BLaER1 treated with 17β-estradiol and CSF1 and Interleukin-3, amounts not matched to agents 10 nM and 100 nM (cell line): ENCODE measurements at regions not wholly inside any gene's neighbourhood (a gene's known extent, or its start where the extent isn't known, plus 50 kb on each side); places are given as distances from the start of the nearest gene placed in this dataset.
"Not testable (repeated sequence)": the region's sequence is repeated elsewhere in the genome, so short reads cannot be mapped to it uniquely, and the experiment has no call there.

Experiments
- H3K27ac ChIP-seq, 11 experiments: shearing (Covaris generic); formaldehyde crosslinking; 2 replicates each; pipeline ENCODE4 v1.8.1; 2022
- H3K27me3 ChIP-seq, 11 experiments: shearing (Covaris generic); formaldehyde crosslinking; 2 replicates each; pipeline ENCODE4 v1.8.1; 2022
- H3K36me3 ChIP-seq, 11 experiments: shearing (Covaris generic); formaldehyde crosslinking; 2 replicates each; pipeline ENCODE4 v1.8.1; 2022
- H3K4me1 ChIP-seq, 10 experiments: shearing (Covaris generic); formaldehyde crosslinking; 2 replicates each; pipeline ENCODE4 v1.8.1; 2022
- H3K4me2 ChIP-seq, 11 experiments: shearing (Covaris generic); formaldehyde crosslinking; 2 replicates each; pipeline ENCODE4 v1.8.1; 2022
- H3K4me3 ChIP-seq, 10 experiments: shearing (Covaris generic); formaldehyde crosslinking; 2 replicates each; pipeline ENCODE4 v1.8.1; 2022
- H3K9ac ChIP-seq, 11 experiments: shearing (Covaris generic); formaldehyde crosslinking; 2 replicates each; pipeline ENCODE4 v1.8.1; 2022
- H3K9me3 ChIP-seq, 11 experiments: shearing (Covaris generic); formaldehyde crosslinking; replicated peaks in 1 of 11; 2 replicates each; pipeline ENCODE4 v1.8.1; 2022
- H4K20me1 ChIP-seq, 11 experiments: shearing (Covaris generic); formaldehyde crosslinking; 2 replicates each; pipeline ENCODE4 v1.8.1; 2022
- Cebpa-rat ChIP-seq, 11 experiments: shearing (Covaris generic); IDR thresholded peaks; 2 replicates each; pipeline ENCODE4 v1.8.1; 2022

DNA sequence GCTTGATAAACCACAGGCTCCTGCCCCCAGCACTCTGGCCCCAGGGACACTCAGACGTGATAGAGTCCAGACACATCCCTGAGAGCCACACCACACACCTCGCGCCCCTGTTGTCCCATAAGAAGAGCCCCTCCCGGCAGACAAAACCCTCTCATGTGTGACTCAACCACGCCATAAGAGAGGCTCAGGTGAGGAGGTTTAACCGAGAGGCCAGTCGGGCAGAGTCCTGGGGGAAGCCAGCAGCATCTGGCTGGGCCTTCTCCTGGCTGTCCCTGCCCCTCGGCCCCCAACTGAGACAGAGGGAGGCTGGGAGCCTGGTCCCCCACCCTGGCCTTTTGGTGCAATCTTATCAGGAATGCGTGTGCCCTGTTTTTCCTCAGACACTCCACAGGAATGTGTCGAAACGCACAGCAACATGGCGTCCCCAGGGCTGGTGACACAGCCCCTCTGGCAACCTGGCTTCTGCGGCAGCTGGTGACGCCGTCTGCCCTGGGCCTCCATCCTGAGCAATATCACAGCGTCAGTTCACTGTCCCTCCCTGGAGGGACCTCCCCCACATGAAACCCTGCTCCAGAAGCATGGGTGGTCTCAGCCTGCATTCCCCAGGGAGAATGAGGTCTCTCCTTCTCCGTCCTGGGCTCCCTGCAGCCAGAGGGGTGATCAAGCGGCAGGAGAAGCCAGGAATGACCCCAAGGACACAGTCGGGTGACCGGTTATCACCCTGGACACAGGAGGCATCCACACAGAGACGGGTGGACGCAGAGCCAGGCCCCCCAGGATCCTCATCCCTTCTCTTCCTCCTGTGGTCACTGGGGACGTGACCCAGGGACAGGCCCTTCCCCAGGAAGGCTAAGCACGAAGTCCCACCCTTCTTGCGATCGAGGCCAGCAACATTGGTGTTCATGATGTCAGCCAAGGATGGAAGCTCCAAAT is 156.6 kb upstream of the AFDN start:
- Histone ChIP-seq H3K4me3 (no peak overlapping the region), H3K27ac (no peak overlapping the region; a peak in 1 of 22 replicates), H3K9me3 (peaks cover 0 to 40% (median 33%) of the 10 kb centered on the region in 11 experiments; a peak in 18 of 22 replicates), H3K9ac (no peak overlapping the region), H3K4me2 (peak overlapping the region in 3 of 11 experiments; percentile 7 to 18 (median 7); a peak in 2 of 22 replicates), H4K20me1 (no peaks in the 10 kb centered on the region), H3K4me1 (peaks cover 2 to 14% (median 5%) of the 10 kb centered on the region in 10 experiments; a peak in 19 of 20 replicates), H3K36me3 (no peaks in the 10 kb centered on the region), H3K27me3 (no peaks in the 10 kb centered on the region)
- no peak for TF ChIP-seq Cebpa-rat (IDR thresholded peaks at IDR 0.05)

- Histone ChIP-seq H3K27me3 (no peaks in the 10 kb centered on the region), H3K36me3 (no peaks in the 10 kb centered on the region), H3K9me3 (peaks cover 0 to 44% (median 33%) of the 10 kb centered on the region in 11 experiments; a peak in 18 of 22 replicates), H3K4me1 (peaks cover 3 to 16% (median 6%) of the 10 kb centered on the region in 10 experiments), H3K4me3 (no peak overlapping the region), H3K4me2 (no peak overlapping the region), H3K27ac (no peak overlapping the region), H3K9ac (no peak overlapping the region), H4K20me1 (no peaks in the 10 kb centered on the region)
- no peak for TF ChIP-seq Cebpa-rat (IDR thresholded peaks at IDR 0.05)
Measured at GRCh38 chr6:167670938-167671338, 155.8 kb upstream of the AFDN start.

DNA sequence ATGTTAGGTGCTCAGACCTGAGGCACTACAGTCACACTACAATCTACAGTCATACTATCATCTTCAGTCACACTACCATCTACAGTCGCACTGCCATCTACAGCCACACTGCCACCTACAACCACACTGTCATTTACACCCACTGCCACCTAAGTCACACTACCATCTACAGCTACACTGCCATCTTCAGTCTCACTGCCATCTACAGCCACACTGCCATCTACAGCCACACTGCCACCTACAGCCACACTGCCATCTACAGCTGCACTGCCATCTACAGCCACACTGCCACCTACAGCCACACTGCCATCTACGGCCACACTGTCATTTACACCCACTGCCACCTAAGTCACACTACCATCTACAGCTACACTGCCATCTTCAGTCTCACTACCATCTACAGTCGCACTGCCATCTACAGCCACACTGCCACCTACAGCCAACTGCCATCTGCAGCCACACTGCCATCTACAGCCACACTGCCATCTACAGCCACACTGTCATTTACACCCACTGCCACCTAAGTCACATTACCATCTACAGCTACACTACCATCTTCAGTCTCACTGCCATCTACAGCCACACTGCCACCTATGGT is 155.2 kb upstream of the AFDN start:
- H3K4me2 ChIP-seq: not testable (repeated sequence)

GRCh38 chr6:167671977-167672687 is 154.6 kb upstream of the AFDN start:
- H3K27ac ChIP-seq: no peak overlapping the region
- H3K36me3 ChIP-seq: no peaks in the 10 kb centered on the region
- H4K20me1 ChIP-seq: no peaks in the 10 kb centered on the region
- no peak overlapping the region for H3K9ac ChIP-seq
- no peak overlapping the region for H3K4me2 ChIP-seq
- H3K4me3 ChIP-seq: no peak overlapping the region
- no peak for TF ChIP-seq Cebpa-rat (IDR thresholded peaks at IDR 0.05)
- peaks cover 15 to 28% (median 18%) of the 10 kb centered on the region in 10 experiments for H3K4me1 ChIP-seq
- peaks cover 0 to 44% (median 33%) of the 10 kb centered on the region in 11 experiments; a peak in 18 of 22 replicates for H3K9me3 ChIP-seq
- H3K27me3 ChIP-seq: peaks cover 0 to 9% (median 0%) of the 10 kb centered on the region in 11 experiments; a peak in 11 of 22 replicates

More for the DNA sequence above, 155.2 kb upstream of the AFDN start:
- Histone ChIP-seq H3K4me1 (peaks cover 8 to 21% (median 11%) of the 10 kb centered on the region in 10 experiments), H3K9me3 (peaks cover 0 to 44% (median 33%) of the 10 kb centered on the region in 11 experiments; a peak in 18 of 22 replicates)
- not testable (repeated sequence) for H3K4me3 ChIP-seq, H3K27ac ChIP-seq, H3K36me3 ChIP-seq, H3K27me3 ChIP-seq, H3K9ac ChIP-seq, H4K20me1 ChIP-seq

GRCh38 chr6:167672738-167673137 is 154.0 kb upstream of the AFDN start:
- no peak overlapping the region for H3K4me3 ChIP-seq
- H3K9ac ChIP-seq: no peak overlapping the region
- H3K4me2 ChIP-seq: no peak overlapping the region
- peaks cover 0 to 44% (median 33%) of the 10 kb centered on the region in 11 experiments; a peak in 18 of 22 replicates for H3K9me3 ChIP-seq
- TF ChIP-seq Cebpa-rat (IDR thresholded peaks at IDR 0.05): no peak
- no peaks in the 10 kb centered on the region for H3K36me3 ChIP-seq
- no peaks in the 10 kb centered on the region for H4K20me1 ChIP-seq
- H3K27me3 ChIP-seq: peaks cover 3 to 16% (median 5%) of the 10 kb centered on the region in 11 experiments; a peak in 21 of 22 replicates
- H3K27ac ChIP-seq: no peak overlapping the region
- H3K4me1 ChIP-seq: peaks cover 21 to 34% (median 24%) of the 10 kb centered on the region in 10 experiments

- Histone ChIP-seq H3K9ac (no peak overlapping the region), H3K36me3 (no peaks in the 10 kb centered on the region), H4K20me1 (peaks cover 0 to 11% (median 0%) of the 10 kb centered on the region in 11 experiments; a peak in 4 of 22 replicates), H3K4me2 (no peak overlapping the region), H3K27ac (no peak overlapping the region), H3K9me3 (peaks cover 0 to 44% (median 33%) of the 10 kb centered on the region in 11 experiments; a peak in 18 of 22 replicates), H3K27me3 (peaks cover 15 to 28% (median 17%) of the 10 kb centered on the region in 11 experiments), H3K4me3 (no peak overlapping the region), H3K4me1 (peaks cover 33 to 46% (median 36%) of the 10 kb centered on the region in 10 experiments)
- TF ChIP-seq Cebpa-rat (IDR thresholded peaks at IDR 0.05): no peak
Measured at GRCh38 chr6:167673946-167674345, 152.8 kb upstream of the AFDN start.

GRCh38 chr6:167674486-167674885 is 152.2 kb upstream of the AFDN start:
- no peak for TF ChIP-seq Cebpa-rat (IDR thresholded peaks at IDR 0.05)
- no peaks in the 10 kb centered on the region for H3K36me3 ChIP-seq
- no peak overlapping the region for H3K4me2 ChIP-seq
- H3K9ac ChIP-seq: no peak overlapping the region
- no peak overlapping the region for H3K4me3 ChIP-seq
- H3K4me1 ChIP-seq: peaks cover 39 to 52% (median 41%) of the 10 kb centered on the region in 10 experiments
- no peak overlapping the region for H3K27ac ChIP-seq
- H4K20me1 ChIP-seq: peaks cover 0 to 14% (median 0%) of the 10 kb centered on the region in 11 experiments; a peak in 4 of 22 replicates
- H3K9me3 ChIP-seq: peaks cover 0 to 44% (median 33%) of the 10 kb centered on the region in 11 experiments; a peak in 18 of 22 replicates
- peaks cover 20 to 33% (median 22%) of the 10 kb centered on the region in 11 experiments for H3K27me3 ChIP-seq

GRCh38 chr6:167676000-167676665 is 150.6 kb upstream of the AFDN start:
- Histone ChIP-seq H3K4me1 (peaks cover 49 to 60% (median 58%) of the 10 kb centered on the region in 10 experiments), H4K20me1 (peaks cover 0 to 14% (median 0%) of the 10 kb centered on the region in 11 experiments; a peak in 4 of 22 replicates), H3K4me3 (peak overlapping the region in 4 of 10 experiments; percentile 8 to 34 (median 10); a peak in 1 of 20 replicates), H3K9me3 (peaks cover 0 to 44% (median 33%) of the 10 kb centered on the region in 11 experiments; a peak in 18 of 22 replicates), H3K4me2 (peak overlapping the region; percentile 79 to 98 (median 94)), H3K27me3 (peaks cover 35 to 49% (median 39%) of the 10 kb centered on the region in 11 experiments), H3K36me3 (no peaks in the 10 kb centered on the region), H3K9ac (peak overlapping the region in 4 of 11 experiments; percentile 4 to 34 (median 32); a peak in 7 of 22 replicates), H3K27ac (peak overlapping the region in 8 of 11 experiments; percentile 20 to 65 (median 50); a peak in 15 of 22 replicates)
- no peak for TF ChIP-seq Cebpa-rat (IDR thresholded peaks at IDR 0.05)
